HG03025 (cell line): ENCODE measurements at regions not wholly inside any gene's neighbourhood (a gene's known extent, or its start where the extent isn't known, plus 50 kb on each side); places are given as distances from the start of the nearest gene placed in this dataset.

Experiments used
- ATAC-seq: cut with Tn5 transposase; IDR thresholded peaks from one replicate; pipeline ENCODE4 v1.9.1; 2021; ENCODE audit warnings: mild to moderate bottlenecking, moderate library complexity; ENCODE audit not compliant: unreplicated experiment, low FRiP score

GRCh38 chr18:78671551-78671950, 308.1 kb upstream of the SALL3 start:
- no peak for ATAC-seq

- ATAC-seq, result no peak
These were observed 306.7 kb upstream of the SALL3 start for GRCh38 chr18:78672862-78673446.

DNA sequence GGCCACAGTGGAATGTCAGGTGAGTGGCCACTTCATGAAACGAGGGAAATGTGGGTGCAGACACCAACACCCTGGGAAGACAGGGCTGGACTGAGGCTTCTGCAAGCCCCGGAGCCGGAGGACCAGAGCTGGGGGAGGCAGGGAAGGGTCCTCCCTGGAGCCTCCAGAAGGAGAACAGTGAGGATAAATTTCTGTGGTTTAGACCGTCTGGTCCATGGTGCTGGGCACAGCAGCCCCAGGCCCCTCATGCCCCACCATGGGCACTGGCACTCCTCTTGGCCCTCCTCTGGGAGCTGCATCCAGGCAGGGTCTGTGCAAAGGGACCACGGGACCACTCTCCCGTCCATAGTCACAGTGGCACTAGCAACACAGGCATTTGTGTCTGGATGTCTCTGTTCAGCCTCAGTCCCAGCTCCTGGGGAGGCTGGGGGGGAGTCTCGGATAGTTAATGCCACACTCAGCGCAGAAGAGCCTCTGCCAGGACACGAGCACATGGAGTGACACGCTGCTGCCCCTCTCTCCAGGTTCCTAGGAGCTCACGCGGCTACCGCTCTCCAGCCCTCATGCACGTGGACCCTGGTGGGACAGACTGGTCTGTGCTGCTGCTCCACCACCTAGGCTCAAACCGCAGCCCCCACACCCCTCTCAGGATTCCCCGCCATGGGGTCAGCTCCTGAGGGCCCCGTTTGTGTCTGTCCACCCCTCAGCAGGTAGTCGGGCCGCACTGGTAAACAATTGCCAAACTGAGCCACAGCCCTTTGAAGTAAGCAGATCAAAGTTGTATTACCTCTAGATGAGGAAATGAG, 305.9 kb upstream of the SALL3 start:
- ATAC-seq, result no peak

DNA sequence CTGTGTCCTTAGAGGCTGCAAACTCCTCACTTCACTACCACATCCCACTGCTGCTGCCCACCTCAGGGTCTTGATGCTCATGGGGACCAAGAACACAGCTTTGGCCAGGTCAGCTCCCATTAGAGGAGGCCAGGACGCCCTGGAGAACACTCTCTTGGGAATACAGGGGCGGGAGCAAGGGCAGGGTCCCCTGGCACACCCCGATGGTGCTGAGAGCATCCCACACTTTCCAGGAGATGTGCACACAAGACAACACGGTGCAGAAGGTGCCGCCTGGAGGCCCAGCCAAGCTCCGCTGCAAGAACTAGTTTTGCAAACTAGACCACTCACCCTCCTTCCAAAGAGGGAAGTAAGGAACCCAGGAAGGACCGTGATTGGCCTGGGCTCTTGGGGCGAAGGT, 304.4 kb upstream of the SALL3 start:
- ATAC-seq, result no peak

- no peak for ATAC-seq
These were observed 302.8 kb upstream of the SALL3 start for GRCh38 chr18:78676622-78677482.

- no peak for ATAC-seq
These were observed 301.9 kb upstream of the SALL3 start for GRCh38 chr18:78677483-78678317.

GRCh38 chr18:78678318-78678695, 301.3 kb upstream of the SALL3 start:
- no peak for ATAC-seq

DNA sequence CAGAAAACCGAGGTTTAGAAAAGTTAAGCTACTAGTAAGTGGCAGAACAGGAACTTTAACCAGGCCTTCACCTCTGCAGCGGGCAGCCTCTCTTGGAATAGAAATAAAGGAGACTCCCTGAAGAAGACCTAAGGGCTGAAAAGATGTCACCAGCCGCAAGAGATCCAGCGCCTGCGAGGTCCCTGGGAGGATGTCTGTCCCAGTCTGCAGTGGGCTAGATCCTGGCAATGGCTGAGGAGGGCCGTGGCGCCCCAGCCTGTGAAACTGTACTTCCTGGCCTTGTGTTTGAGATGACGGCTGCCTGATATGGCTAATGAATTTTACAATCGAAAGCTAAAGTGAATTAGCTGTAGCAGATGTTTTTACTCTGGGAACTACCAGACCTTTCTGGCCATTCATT, 300.6 kb upstream of the SALL3 start:
- ATAC-seq, result no peak

DNA sequence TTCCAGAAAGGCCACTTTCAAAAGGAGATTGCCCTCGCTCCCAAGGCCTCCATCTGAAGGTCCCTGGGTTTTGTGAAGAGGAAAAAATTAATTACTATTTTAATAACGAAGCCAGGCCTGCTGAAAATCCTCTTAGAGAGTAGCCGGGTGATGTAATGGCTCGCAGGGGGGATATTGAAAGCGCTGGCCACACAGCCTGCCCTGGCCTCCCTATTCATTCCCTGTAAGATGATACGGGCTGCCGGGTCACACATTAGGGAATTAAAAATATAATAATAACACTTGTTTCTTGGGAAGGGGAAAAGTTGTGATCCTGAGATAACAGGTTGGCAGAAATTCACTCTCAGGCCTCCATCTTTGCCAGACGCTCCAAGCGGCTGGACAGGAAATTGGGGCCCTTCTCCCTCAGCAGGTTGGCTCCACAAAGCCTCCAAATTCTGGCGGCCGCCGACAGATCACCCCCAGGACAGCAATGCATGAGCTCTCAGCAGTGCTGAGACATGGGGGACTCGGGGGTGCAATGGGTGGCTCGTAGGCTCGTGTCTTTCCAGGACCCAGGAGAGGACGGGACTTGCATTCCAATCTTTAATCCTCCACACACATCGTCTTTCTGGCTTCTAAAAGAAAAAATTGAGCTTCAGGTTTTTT, 299.9 kb upstream of the SALL3 start:
- no peak for ATAC-seq

- no peak for ATAC-seq
These were observed 298.2 kb upstream of the SALL3 start for GRCh38 chr18:78681396-78681795.

DNA sequence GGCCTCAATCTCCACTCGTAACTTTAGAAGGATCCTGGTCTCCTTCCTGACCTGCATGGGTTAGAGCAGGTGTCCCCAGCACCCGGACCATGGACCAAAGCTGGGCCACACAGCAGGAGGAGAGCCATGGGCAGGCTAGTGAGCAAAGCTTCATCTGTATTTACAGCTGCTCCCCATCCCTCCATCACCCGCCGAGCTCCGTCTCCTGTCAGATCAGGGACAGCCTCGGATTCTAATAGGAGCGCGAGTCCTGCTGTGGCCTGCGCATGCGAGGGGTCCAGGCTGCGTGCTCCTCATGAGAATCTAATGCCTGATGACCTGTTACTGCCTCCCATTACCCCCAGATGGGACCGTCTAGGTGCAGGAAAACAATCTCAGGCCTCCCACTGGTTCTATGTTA, 297.7 kb upstream of the SALL3 start:
- no peak for ATAC-seq

GRCh38 chr18:78682716-78683115, 296.9 kb upstream of the SALL3 start:
- ATAC-seq, result no peak

DNA sequence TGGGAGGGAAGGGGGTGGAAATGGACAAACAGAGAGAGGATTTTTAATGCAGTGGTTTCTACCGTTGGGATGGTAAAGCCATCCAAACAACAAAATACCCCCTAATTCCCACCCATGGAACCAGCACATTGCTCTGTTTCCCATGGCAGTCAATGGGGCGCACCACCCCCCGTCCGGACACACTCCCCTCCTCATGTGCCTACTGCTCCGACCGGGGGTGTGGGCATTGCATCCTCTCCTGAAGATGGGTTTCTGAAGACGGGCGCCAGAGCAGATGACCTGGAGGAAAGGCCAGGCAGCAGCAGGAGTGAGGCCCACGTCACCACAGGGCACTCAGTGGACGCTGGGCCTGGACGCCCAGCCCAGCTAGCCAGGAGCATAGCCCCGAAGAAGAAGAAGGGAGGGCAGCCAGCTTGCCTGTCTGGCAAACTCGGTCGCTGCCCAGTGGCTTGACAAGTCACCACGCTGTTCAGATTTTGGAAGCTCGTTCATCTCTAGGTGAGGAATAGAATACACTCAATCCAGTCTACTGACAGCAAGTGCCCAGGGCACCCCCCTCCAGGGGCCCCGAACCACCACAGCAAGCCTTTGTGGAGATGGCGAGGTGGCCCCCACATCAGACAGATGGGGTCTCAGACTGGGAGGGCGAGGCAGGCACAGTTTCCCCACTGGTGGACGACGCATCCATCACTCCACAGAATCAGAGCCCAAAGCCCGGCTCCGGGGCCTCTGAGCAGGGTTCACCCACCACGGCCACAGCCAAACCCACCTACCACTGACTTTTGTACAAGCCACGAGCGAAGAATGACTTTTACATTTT, 296.2 kb upstream of the SALL3 start:
- no peak for ATAC-seq

GRCh38 chr18:78685250-78685979, 294.2 kb upstream of the SALL3 start:
- ATAC-seq, result no peak

GRCh38 chr18:78685980-78686530, 293.6 kb upstream of the SALL3 start:
- ATAC-seq, result no peak

- ATAC-seq, result no peak
These were observed 292.5 kb upstream of the SALL3 start for GRCh38 chr18:78686976-78687685.

DNA sequence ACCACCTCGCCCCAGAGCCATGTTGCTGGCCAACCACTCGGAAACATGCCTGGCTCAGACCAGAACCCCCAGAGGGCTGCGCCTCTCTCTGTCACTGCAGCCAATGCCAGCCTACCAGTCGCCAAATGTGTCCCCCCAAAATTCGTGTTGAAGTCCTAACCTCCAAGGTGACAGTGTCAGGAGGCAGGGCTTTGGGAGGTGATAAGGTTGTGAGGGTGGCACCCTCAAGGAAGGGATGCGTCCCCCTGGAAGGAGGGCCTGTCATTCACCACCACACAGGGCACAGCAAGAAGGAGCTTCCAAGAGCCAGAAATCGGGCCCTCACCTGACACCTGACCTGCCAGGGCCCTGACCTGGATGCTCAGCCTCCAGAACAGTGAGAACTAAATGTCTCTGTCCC, 291.9 kb upstream of the SALL3 start:
- no peak for ATAC-seq

- ATAC-seq, result no peak
These were observed 291.4 kb upstream of the SALL3 start for GRCh38 chr18:78688249-78688648.
